HL-60/S4 (cell line): ENCODE measurements at regions not wholly inside any gene's neighbourhood (a gene's known extent, or its start where the extent isn't known, plus 50 kb on each side); places are given as distances from the start of the nearest gene placed in this dataset.
"Not testable (repeated sequence)": the region's sequence is repeated elsewhere in the genome, so short reads cannot be mapped to it uniquely, and the experiment has no call there.

Experiments
- in situ Hi-C: fragments of 300-500 bp; cut with MboI; formaldehyde crosslinking; loops from 2 replicates; pipeline ENCODE4 v1.14.3; 2022; ENCODE audit warnings: low sequenced_read_pairs

GRCh38 chr11:81227409-81227808 is 1506.3 kb downstream of the FAM181B start:
- in situ Hi-C loops = not testable (repeated sequence)

GRCh38 chr11:81224396-81224795 is 1509.3 kb downstream of the FAM181B start:
- in situ Hi-C loops = no loop called here

GRCh38 chr11:81222491-81222890 is 1511.2 kb downstream of the FAM181B start:
- in situ Hi-C loops = no loop called here

GRCh38 chr11:81220146-81220895 is 1513.3 kb downstream of the FAM181B start:
- in situ Hi-C loops = no loop called here

- in situ Hi-C loops = no loop called here
Observed at GRCh38 chr11:81219661-81220060, 1514.0 kb downstream of the FAM181B start.

GRCh38 chr11:81218440-81218839 is 1515.2 kb downstream of the FAM181B start:
- in situ Hi-C loops = no loop called here

GRCh38 chr11:81211050-81211449 is 1522.6 kb downstream of the FAM181B start:
- in situ Hi-C loops = no loop called here

- in situ Hi-C loops = no loop called here
Observed at GRCh38 chr11:81207421-81208054, 1526.1 kb downstream of the FAM181B start.

GRCh38 chr11:81203876-81204275 is 1529.8 kb downstream of the FAM181B start:
- in situ Hi-C loops = no loop called here

GRCh38 chr11:81197396-81197795 is 1536.3 kb downstream of the FAM181B start:
- in situ Hi-C loops = no loop called here

GRCh38 chr11:81192516-81192915 is 1541.1 kb downstream of the FAM181B start:
- in situ Hi-C loops = no loop called here

GRCh38 chr11:81190546-81190945 is 1543.1 kb downstream of the FAM181B start:
- in situ Hi-C loops = no loop called here

- in situ Hi-C loops = not testable (repeated sequence)
Observed at GRCh38 chr11:81187033-81187432, 1546.6 kb downstream of the FAM181B start.

GRCh38 chr11:81174646-81175330 is 1558.9 kb downstream of the FAM181B start:
- in situ Hi-C loops = no loop called here

GRCh38 chr11:81165164-81165563 is 1568.5 kb downstream of the FAM181B start:
- in situ Hi-C loops = no loop called here

- in situ Hi-C loops = no loop called here
Observed at GRCh38 chr11:81159900-81160299, 1573.8 kb downstream of the FAM181B start.

- in situ Hi-C loops = no loop called here
Observed at GRCh38 chr11:81135570-81135969, 1598.1 kb downstream of the FAM181B start.

- in situ Hi-C loops = no loop called here
Observed at GRCh38 chr11:81129618-81130017, 1604.0 kb downstream of the FAM181B start.

GRCh38 chr11:81112718-81113117 is 1620.9 kb downstream of the FAM181B start:
- in situ Hi-C loops = no loop called here

- in situ Hi-C loops = no loop called here
Observed at GRCh38 chr11:81104051-81104450, 1629.6 kb downstream of the FAM181B start.

- in situ Hi-C loops = no loop called here
Observed at GRCh38 chr11:81098471-81098870, 1635.2 kb downstream of the FAM181B start.

- in situ Hi-C loops = no loop called here
Observed at GRCh38 chr11:81092522-81092921, 1641.1 kb downstream of the FAM181B start.
